Muscle layer of colon (tissue), 2 donors: ENCODE measurements at regions not wholly inside any gene's neighbourhood (a gene's known extent, or its start where the extent isn't known, plus 50 kb on each side); places are given as distances from the start of the nearest gene placed in this dataset.

Source experiments
- H3K27ac ChIP-seq: one replicate; pipeline ENCODE4 v1.7.0; 2013; ENCODE audit warnings: low read depth, mild to moderate bottlenecking, low read length, moderate library complexity
- H3K27me3 ChIP-seq, 2 donors: one replicate each; pipeline ENCODE4 v1.7.0; 2013; ENCODE audit warnings: low read length in 2 of 2, mild to moderate bottlenecking in 2 of 2; ENCODE audit not compliant: insufficient read depth in 2 of 2, control insufficient read depth in 1 of 2
- H3K36me3 ChIP-seq: one replicate; pipeline ENCODE4 v1.7.0; 2013; ENCODE audit warnings: mild to moderate bottlenecking, low read length; ENCODE audit not compliant: insufficient read depth
- H3K4me1 ChIP-seq: one replicate; pipeline ENCODE4 v1.7.0; 2013; ENCODE audit warnings: mild to moderate bottlenecking, low read length; ENCODE audit not compliant: insufficient read depth
- H3K4me3 ChIP-seq, 2 donors: one replicate each; pipeline ENCODE4 v1.7.0; 2013; ENCODE audit warnings: low read length in 2 of 2, low read depth in 1 of 2, mild to moderate bottlenecking in 1 of 2, moderate library complexity in 1 of 2
- H3K9ac ChIP-seq: one replicate; pipeline ENCODE4 v1.7.0; 2013; ENCODE audit warnings: low read length
- H3K9me3 ChIP-seq: one replicate; pipeline ENCODE4 v1.7.0; 2013; ENCODE audit warnings: mild to moderate bottlenecking, low read length
- donor health status: abdominal sarcoma.
- donor health status: Adenocarcinoma of cecum.

DNA sequence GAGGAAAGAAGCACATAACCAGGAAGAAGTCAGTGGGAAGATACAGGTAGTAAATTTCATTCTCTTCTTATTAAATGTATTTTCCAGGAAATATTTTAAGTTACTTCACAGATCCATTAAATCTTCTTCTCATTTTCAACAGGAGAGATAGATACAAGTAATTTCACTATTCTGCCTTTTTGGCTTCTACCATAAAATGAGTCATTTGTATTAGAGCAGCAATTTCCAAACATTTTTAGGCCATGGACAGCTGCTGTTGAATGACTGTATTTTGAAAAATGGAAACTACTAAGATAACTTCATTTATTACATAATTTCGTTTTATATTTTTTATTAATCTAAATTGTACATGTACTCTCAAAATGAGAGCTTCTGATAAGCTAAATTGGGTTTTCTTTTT is 809.6 kb upstream of the API5 start:
- Histone ChIP-seq H3K27me3 (no peaks in the 10 kb centered on the region), H3K9me3 (no peaks in the 10 kb centered on the region), H3K36me3 (no peaks in the 10 kb centered on the region), H3K4me3 (no peak overlapping the region), H3K9ac (no peak overlapping the region), H3K27ac (no peak overlapping the region), H3K4me1 (no peaks in the 10 kb centered on the region)

GRCh38 chr11:42521994-42522393 is 789.8 kb upstream of the API5 start:
- Histone ChIP-seq H3K36me3 (no peaks in the 10 kb centered on the region), H3K4me1 (no peaks in the 10 kb centered on the region), H3K27ac (no peak overlapping the region), H3K9ac (no peak overlapping the region), H3K9me3 (no peaks in the 10 kb centered on the region), H3K27me3 (no peaks in the 10 kb centered on the region), H3K4me3 (no peak overlapping the region)

- H3K4me3 ChIP-seq = no peak overlapping the region
- no peaks in the 10 kb centered on the region for H3K9me3 ChIP-seq
- no peak overlapping the region for H3K9ac ChIP-seq
- no peaks in the 10 kb centered on the region for H3K36me3 ChIP-seq
- H3K27me3 ChIP-seq = no peaks in the 10 kb centered on the region
- H3K4me1 ChIP-seq = no peaks in the 10 kb centered on the region
- no peak overlapping the region for H3K27ac ChIP-seq
Observed at GRCh38 chr11:42524534-42525227, 787.1 kb upstream of the API5 start.

DNA sequence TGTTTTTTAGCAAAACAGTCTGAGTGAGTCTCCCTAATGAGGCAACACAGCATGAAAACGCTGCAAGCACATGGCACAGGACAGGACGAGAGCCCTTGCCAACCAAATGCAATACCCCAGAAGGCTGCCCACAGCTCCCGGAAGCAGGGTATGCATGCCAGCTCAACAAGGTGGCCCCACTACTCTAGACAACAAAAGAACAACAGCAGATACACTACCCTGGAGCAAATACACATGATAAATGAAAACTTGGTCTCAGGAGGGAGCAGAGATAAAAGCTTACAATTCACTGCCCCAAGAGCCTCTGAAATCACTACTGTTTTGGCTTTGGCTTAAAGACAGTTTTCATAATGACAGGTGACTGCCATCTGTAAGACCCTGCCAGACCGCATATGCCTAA is 785.4 kb upstream of the API5 start:
- no peaks in the 10 kb centered on the region for H3K9me3 ChIP-seq
- H3K27ac ChIP-seq = no peak overlapping the region
- no peaks in the 10 kb centered on the region for H3K27me3 ChIP-seq
- H3K9ac ChIP-seq = no peak overlapping the region
- no peaks in the 10 kb centered on the region for H3K4me1 ChIP-seq
- no peak overlapping the region for H3K4me3 ChIP-seq
- H3K36me3 ChIP-seq = no peaks in the 10 kb centered on the region

- no peak overlapping the region for H3K27ac ChIP-seq
- no peak overlapping the region for H3K9ac ChIP-seq
- H3K36me3 ChIP-seq = no peaks in the 10 kb centered on the region
Observed at GRCh38 chr11:42528471-42528870, 783.3 kb upstream of the API5 start.

DNA sequence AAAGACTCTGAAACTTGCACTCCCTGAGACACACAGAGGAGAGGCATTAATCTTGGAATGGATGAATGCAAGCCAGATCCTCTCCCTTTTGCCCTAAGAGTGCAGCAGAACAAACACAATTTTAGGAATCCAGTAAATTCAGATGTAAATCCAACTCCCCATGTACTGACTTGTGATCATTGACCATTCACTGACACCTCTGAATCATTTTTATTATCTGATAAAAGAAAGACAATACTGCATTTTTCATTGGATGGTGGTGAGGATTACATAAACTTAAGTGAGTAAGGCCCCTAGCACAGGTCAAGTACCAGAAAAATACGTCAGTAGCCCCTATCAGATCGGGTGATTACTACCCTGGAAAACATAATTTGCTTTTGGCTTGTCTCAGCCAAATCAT is 782.9 kb upstream of the API5 start:
- H3K4me3 ChIP-seq = no peak overlapping the region
- no peak overlapping the region for H3K9ac ChIP-seq
- no peaks in the 10 kb centered on the region for H3K4me1 ChIP-seq
- H3K27me3 ChIP-seq = no peaks in the 10 kb centered on the region
- no peaks in the 10 kb centered on the region for H3K36me3 ChIP-seq
- no peaks in the 10 kb centered on the region for H3K9me3 ChIP-seq
- no peak overlapping the region for H3K27ac ChIP-seq

More at GRCh38 chr11:42528471-42528870, 783.3 kb upstream of the API5 start:
- Histone ChIP-seq H3K9me3 (no peaks in the 10 kb centered on the region), H3K4me1 (no peaks in the 10 kb centered on the region), H3K27me3 (no peaks in the 10 kb centered on the region), H3K4me3 (no peak overlapping the region)

- H3K4me1 ChIP-seq = no peaks in the 10 kb centered on the region
- H3K27me3 ChIP-seq = no peaks in the 10 kb centered on the region
- no peak overlapping the region for H3K9ac ChIP-seq
- H3K9me3 ChIP-seq = no peaks in the 10 kb centered on the region
- no peak overlapping the region for H3K27ac ChIP-seq
- H3K4me3 ChIP-seq = no peak overlapping the region
- H3K36me3 ChIP-seq = no peaks in the 10 kb centered on the region
Observed at GRCh38 chr11:42536611-42537360, 775.0 kb upstream of the API5 start.

DNA sequence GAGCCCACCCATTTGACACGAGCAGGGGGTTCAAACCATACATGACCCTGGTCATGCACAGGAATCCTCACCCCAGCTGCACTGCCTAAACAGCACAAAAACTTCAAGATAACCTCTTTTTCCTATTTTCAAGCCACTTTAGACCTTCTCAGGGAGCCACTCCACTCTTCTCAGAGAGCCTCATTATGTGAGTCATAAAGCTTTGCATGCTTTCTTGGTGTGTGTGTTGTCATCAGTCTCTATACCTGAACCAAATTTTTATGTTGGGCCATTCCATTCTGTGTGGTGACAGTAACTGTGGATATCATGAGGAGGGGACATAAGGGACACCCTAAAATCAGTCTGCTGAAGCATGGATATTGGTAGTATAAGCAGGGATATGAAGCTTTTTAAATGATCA is 769.5 kb upstream of the API5 start:
- no peaks in the 10 kb centered on the region for H3K9me3 ChIP-seq

GRCh38 chr11:42543844-42544419 is 767.9 kb upstream of the API5 start:
- Histone ChIP-seq H3K27me3 (no peaks in the 10 kb centered on the region), H3K4me3 (no peak overlapping the region), H3K9me3 (no peaks in the 10 kb centered on the region), H3K4me1 (no peaks in the 10 kb centered on the region), H3K36me3 (no peaks in the 10 kb centered on the region), H3K27ac (no peak overlapping the region), H3K9ac (no peak overlapping the region)

More for the DNA sequence above, 769.5 kb upstream of the API5 start:
- no peaks in the 10 kb centered on the region for H3K4me1 ChIP-seq
- H3K36me3 ChIP-seq = no peaks in the 10 kb centered on the region
- H3K27me3 ChIP-seq = no peaks in the 10 kb centered on the region
- no peak overlapping the region for H3K4me3 ChIP-seq
- no peak overlapping the region for H3K27ac ChIP-seq
- no peak overlapping the region for H3K9ac ChIP-seq

- no peaks in the 10 kb centered on the region for H3K4me1 ChIP-seq
- no peak overlapping the region for H3K27ac ChIP-seq
- no peaks in the 10 kb centered on the region for H3K27me3 ChIP-seq
- no peaks in the 10 kb centered on the region for H3K9me3 ChIP-seq
- H3K4me3 ChIP-seq = no peak overlapping the region
- no peaks in the 10 kb centered on the region for H3K36me3 ChIP-seq
- H3K9ac ChIP-seq = no peak overlapping the region
Observed at GRCh38 chr11:42544726-42545125, 767.1 kb upstream of the API5 start.

- no peaks in the 10 kb centered on the region for H3K4me1 ChIP-seq
- H3K9me3 ChIP-seq = no peaks in the 10 kb centered on the region
- no peak overlapping the region for H3K9ac ChIP-seq
- no peak overlapping the region for H3K27ac ChIP-seq
- no peak overlapping the region for H3K4me3 ChIP-seq
- no peaks in the 10 kb centered on the region for H3K36me3 ChIP-seq
- no peaks in the 10 kb centered on the region for H3K27me3 ChIP-seq
Observed at GRCh38 chr11:42545954-42546353, 765.8 kb upstream of the API5 start.
